Inflammatory macrophage (primary cell): ENCODE measurements at regions not wholly inside any gene's neighbourhood (a gene's known extent, or its start where the extent isn't known, plus 50 kb on each side); places are given as distances from the start of the nearest gene placed in this dataset.

ENCODE experiments used
- DNase-seq, 2 donors: peaks; one replicate each; pipeline ENCODE4 v3.0.0-alpha.2; 2020 to 2022

GRCh38 chr2:121033461-121033996 lies 251.5 kb downstream of the TFCP2L1 start:
- DNase-seq = no peak

GRCh38 chr2:121034551-121034950 lies 250.5 kb downstream of the TFCP2L1 start:
- no peak for DNase-seq

- DNase-seq = no peak
Measured at GRCh38 chr2:121036226-121036692, 248.7 kb downstream of the TFCP2L1 start.

- no peak for DNase-seq
Measured at GRCh38 chr2:121037480-121037879, 247.5 kb downstream of the TFCP2L1 start.

GRCh38 chr2:121038031-121038430 lies 247.0 kb downstream of the TFCP2L1 start:
- DNase-seq = no peak

GRCh38 chr2:121038431-121038830 lies 246.6 kb downstream of the TFCP2L1 start:
- DNase-seq = no peak

- no peak for DNase-seq
Measured at GRCh38 chr2:121038891-121039616, 245.9 kb downstream of the TFCP2L1 start.

GRCh38 chr2:121039679-121040078 lies 245.3 kb downstream of the TFCP2L1 start:
- no peak for DNase-seq

GRCh38 chr2:121041516-121041915 lies 243.5 kb downstream of the TFCP2L1 start:
- DNase-seq = no peak

- DNase-seq = no peak
Measured at GRCh38 chr2:121043061-121043826, 241.8 kb downstream of the TFCP2L1 start.

GRCh38 chr2:121043827-121044222 lies 241.2 kb downstream of the TFCP2L1 start:
- no peak for DNase-seq

GRCh38 chr2:121044412-121044811 lies 240.6 kb downstream of the TFCP2L1 start:
- DNase-seq = no peak

GRCh38 chr2:121045245-121045644 lies 239.8 kb downstream of the TFCP2L1 start:
- no peak for DNase-seq

GRCh38 chr2:121046335-121046734 lies 238.7 kb downstream of the TFCP2L1 start:
- no peak for DNase-seq

GRCh38 chr2:121047383-121047782 lies 237.6 kb downstream of the TFCP2L1 start:
- DNase-seq = no peak

GRCh38 chr2:121049131-121049530 lies 235.9 kb downstream of the TFCP2L1 start:
- DNase-seq = no peak

- no peak for DNase-seq
Measured at GRCh38 chr2:121049950-121050585, 234.9 kb downstream of the TFCP2L1 start.

- no peak for DNase-seq
Measured at GRCh38 chr2:121051311-121051710, 233.7 kb downstream of the TFCP2L1 start.

GRCh38 chr2:121052023-121052422 lies 233.0 kb downstream of the TFCP2L1 start:
- DNase-seq = no peak

GRCh38 chr2:121052521-121052920 lies 232.5 kb downstream of the TFCP2L1 start:
- no peak for DNase-seq

GRCh38 chr2:121055088-121055487 lies 229.9 kb downstream of the TFCP2L1 start:
- no peak for DNase-seq

GRCh38 chr2:121055501-121055900 lies 229.5 kb downstream of the TFCP2L1 start:
- no peak for DNase-seq

- DNase-seq = no peak
Measured at GRCh38 chr2:121058852-121059558, 226.0 kb downstream of the TFCP2L1 start.
